ENCODE measurements at regions not wholly inside any gene's neighbourhood (a gene's known extent, or its start where the extent isn't known, plus 50 kb on each side); places are given as distances from the start of the nearest gene placed in this dataset.

- BruUV-seq (replicated peaks) = no TSS peak
- H3K27me3 ChIP-seq (ENCODE audit: insufficient read depth, low read length) = no peaks in the 10 kb centered on the region
- H3K9me2 ChIP-seq (ENCODE audit: insufficient read depth) = no peaks in the 10 kb centered on the region
- no peak overlapping the region for H3K4me2 ChIP-seq (ENCODE audit: low read length)
- H3K9ac ChIP-seq (ENCODE audit: low read length) = no peak overlapping the region
- H3K36me3 ChIP-seq (ENCODE audit: control insufficient read depth in 1 of 2, insufficient read depth in 2 of 2, low read length in 2 of 2) = no peaks in the 10 kb centered on the region
- no peak for ATAC-seq
- H2AFZ ChIP-seq (ENCODE audit: low read depth, low read length, poor library complexity, severe bottlenecking) = no peak overlapping the region
- H3K79me2 ChIP-seq (ENCODE audit: insufficient read depth, low read length) = no peaks in the 10 kb centered on the region
- RAD21 ChIA-PET (ENCODE audit: low non-redundant PET in 1 of 2, low total read pairs in 2 of 2, uncharacterized antibody in 2 of 2, unreplicated experiment in 2 of 2) = no interaction called here
- TF ChIP-seq EZH2 (IDR thresholded peaks at IDR 0.05) = no peak
- no peak for TF ChIP-seq YY1 (IDR thresholded peaks at IDR 0.05; ENCODE audit: extremely low read depth, insufficient replicate concordance, low read depth, low read length)
- TF ChIP-seq REST (IDR thresholded peaks at IDR 0.05; ENCODE audit: low read depth) = no peak
- TF ChIP-seq MAX (IDR thresholded peaks at IDR 0.05) = no peak
- no peak for TF ChIP-seq SRF (IDR thresholded peaks at IDR 0.05; ENCODE audit: low read depth)
- no peak for TF ChIP-seq ELF1 (IDR thresholded peaks at IDR 0.05; ENCODE audit: borderline replicate concordance, low read depth)
- no peak for TF ChIP-seq EGR1 (IDR thresholded peaks at IDR 0.05; ENCODE audit: low read depth)
- no peak for TF ChIP-seq POLR2AphosphoS5 (IDR thresholded peaks at IDR 0.05; ENCODE audit: low read depth, low read length)
- TF ChIP-seq ZBTB33 (IDR thresholded peaks at IDR 0.05; ENCODE audit: extremely low read depth, insufficient replicate concordance, low read length) = no peak
- TF ChIP-seq RAD21 (IDR thresholded peaks at IDR 0.05; ENCODE audit: low read depth) = no peak
- no peak for TF ChIP-seq CEBPB (IDR thresholded peaks at IDR 0.05; ENCODE audit: low read depth)
- no peak for TF ChIP-seq CTCF (IDR thresholded peaks at IDR 0.05 in 2 of 3, conservative IDR thresholded peaks at IDR 0.05 in 1 of 3; ENCODE audit: borderline replicate concordance in 1 of 3, insufficient read depth in 1 of 3, low read depth in 2 of 3, low read length in 2 of 3)
- TF ChIP-seq TCF7L2 (IDR thresholded peaks at IDR 0.05; ENCODE audit: borderline replicate concordance, extremely low read depth, insufficient read depth, insufficient read length) = no peak
- TF ChIP-seq ZNF274 (IDR thresholded peaks at IDR 0.05; ENCODE audit: low read depth, low read length) = no peak
- TF ChIP-seq JUND (IDR thresholded peaks at IDR 0.05) = no peak
- TF ChIP-seq ATF3 (IDR thresholded peaks at IDR 0.05) = no peak
- no peak for TF ChIP-seq FOSL1 (IDR thresholded peaks at IDR 0.05; ENCODE audit: low read depth)
- TF ChIP-seq CBX3 (IDR thresholded peaks at IDR 0.05; ENCODE audit: low read depth) = no peak
- no peaks in the 10 kb centered on the region for H3K4me1 ChIP-seq (ENCODE audit: control insufficient read depth in 1 of 2, insufficient read depth in 2 of 2, low read length in 2 of 2)
- POLR2A ChIA-PET = no interaction called here
- H3K27ac ChIP-seq (ENCODE audit: low read depth, low read length) = no peak overlapping the region
- H3K9me3 ChIP-seq (ENCODE audit: control insufficient read depth in 1 of 2, insufficient read depth in 1 of 2, low read depth in 1 of 2, low read length in 2 of 2) = peaks cover 4 to 16% of the 10 kb centered on the region in 2 experiments; a peak in 3 of 4 replicates
- DNase-seq (ENCODE audit: low read depth, low spot score) = no peak
- CTCF ChIA-PET = no interaction called here
- intact Hi-C loops (cut with micrococcal nuclease) = no loop called here
- no peak overlapping the region for H3K4me3 ChIP-seq (replicated peaks in 1 of 2; ENCODE audit: low read depth in 1 of 2, low read length in 2 of 2)
- no peaks in the 10 kb centered on the region for H4K20me1 ChIP-seq (ENCODE audit: insufficient read depth)
Measured at GRCh38 chr10:9554321-9554720, 1463.4 kb upstream of the CELF2 start.

Measured in HCT116 (cell line).